ENCODE measurements at regions not wholly inside any gene's neighbourhood (a gene's known extent, or its start where the extent isn't known, plus 50 kb on each side); places are given as distances from the start of the nearest gene placed in this dataset.

GRCh38 chr16:60413969-60414368 is 1622.3 kb downstream of the CDH8 start:
- Histone ChIP-seq H3K4me3 (no peak overlapping the region), H2AFZ (no peak overlapping the region), H3K9me3 (ENCODE audit: insufficient read depth, low read depth) (no peaks in the 10 kb centered on the region), H3K9me2 (ENCODE audit: insufficient read depth) (no peaks in the 10 kb centered on the region), H3K27ac (no peak overlapping the region), H3F3A (ENCODE audit: insufficient read depth, low read depth) (no peaks in the 10 kb centered on the region), H3K27me3 (ENCODE audit: insufficient read depth, low read depth) (peaks cover 8% of the 10 kb centered on the region; the same call in 1 of the 2 replicates), H3K79me2 (ENCODE audit: low read depth) (no peaks in the 10 kb centered on the region), H4K20me1 (ENCODE audit: insufficient read depth) (no peaks in the 10 kb centered on the region), H3K4me1 (replicated peaks; ENCODE audit: insufficient read depth) (no peaks in the 10 kb centered on the region), H3K4me2 (no peak overlapping the region), H3K36me3 (ENCODE audit: low read depth) (no peaks in the 10 kb centered on the region)
- no peak for DNase-seq
- BruUV-seq (replicated peaks): no TSS peak
- ChIA-PET POLR2A (ENCODE audit: unreplicated experiment) (no interaction called here), CTCF (no interaction called here)
- intact Hi-C loops (cut with micrococcal nuclease; ENCODE audit: unreplicated experiment): no loop called here
- TF ChIP-seq EZH2 (IDR thresholded peaks at IDR 0.05; ENCODE audit: low read depth) (no peak), CTCF (conservative IDR thresholded peaks at IDR 0.05) (no peak)

GRCh38 chr16:60407606-60408005 is 1628.6 kb downstream of the CDH8 start:
- POLR2A ChIA-PET (ENCODE audit: unreplicated experiment): no interaction called here
- Histone ChIP-seq H3K4me1 (replicated peaks; ENCODE audit: insufficient read depth) (no peaks in the 10 kb centered on the region), H3K4me2 (no peak overlapping the region), H3K9me2 (ENCODE audit: insufficient read depth) (no peaks in the 10 kb centered on the region), H3K36me3 (ENCODE audit: low read depth) (no peaks in the 10 kb centered on the region), H3K4me3 (no peak overlapping the region), H4K20me1 (ENCODE audit: insufficient read depth) (no peaks in the 10 kb centered on the region), H3K27ac (no peak overlapping the region), H3K27me3 (ENCODE audit: insufficient read depth, low read depth) (no peaks in the 10 kb centered on the region), H3K9me3 (ENCODE audit: insufficient read depth, low read depth) (no peaks in the 10 kb centered on the region), H3K79me2 (ENCODE audit: low read depth) (no peaks in the 10 kb centered on the region), H2AFZ (no peak overlapping the region), H3F3A (ENCODE audit: insufficient read depth, low read depth) (no peaks in the 10 kb centered on the region)
- CTCF ChIA-PET: no interaction called here
- no TSS peak for BruUV-seq (replicated peaks)
- DNase-seq: no peak
- intact Hi-C loops (cut with micrococcal nuclease; ENCODE audit: unreplicated experiment): no loop called here
- TF ChIP-seq CTCF (conservative IDR thresholded peaks at IDR 0.05): no peak
- no peak for TF ChIP-seq EZH2 (IDR thresholded peaks at IDR 0.05; ENCODE audit: low read depth)

- POLR2A ChIA-PET (ENCODE audit: unreplicated experiment): no interaction called here
- no peaks in the 10 kb centered on the region for H3K4me1 ChIP-seq (replicated peaks; ENCODE audit: insufficient read depth)
- H3K36me3 ChIP-seq (ENCODE audit: low read depth): no peaks in the 10 kb centered on the region
- no peaks in the 10 kb centered on the region for H3F3A ChIP-seq (ENCODE audit: insufficient read depth, low read depth)
- intact Hi-C loops (cut with micrococcal nuclease; ENCODE audit: unreplicated experiment): no loop called here
- no TSS peak for BruUV-seq (replicated peaks)
- H3K4me3 ChIP-seq: no peak overlapping the region
- no peaks in the 10 kb centered on the region for H4K20me1 ChIP-seq (ENCODE audit: insufficient read depth)
- TF ChIP-seq CTCF (conservative IDR thresholded peaks at IDR 0.05) (no peak), EZH2 (IDR thresholded peaks at IDR 0.05; ENCODE audit: low read depth) (no peak)
- H3K27me3 ChIP-seq (ENCODE audit: insufficient read depth, low read depth): no peaks in the 10 kb centered on the region
- H3K27ac ChIP-seq: no peak overlapping the region
- H2AFZ ChIP-seq: no peak overlapping the region
- CTCF ChIA-PET: no interaction called here
- no peak overlapping the region for H3K4me2 ChIP-seq
- no peak for DNase-seq
- H3K9me2 ChIP-seq (ENCODE audit: insufficient read depth): no peaks in the 10 kb centered on the region
- H3K9me3 ChIP-seq (ENCODE audit: insufficient read depth, low read depth): no peaks in the 10 kb centered on the region
- no peaks in the 10 kb centered on the region for H3K79me2 ChIP-seq (ENCODE audit: low read depth)
These were observed 1629.2 kb downstream of the CDH8 start for GRCh38 chr16:60407034-60407433.

All from PC-9 (cell line).